ENCODE measurements at regions not wholly inside any gene's neighbourhood (a gene's known extent, or its start where the extent isn't known, plus 50 kb on each side); places are given as distances from the start of the nearest gene placed in this dataset.

- Mint-ChIP-seq H3K9me3 (no peaks in the 10 kb centered on the region), H3K4me1 (no peaks in the 10 kb centered on the region), H3K27me3 (no peaks in the 10 kb centered on the region)
Measured at GRCh38 chr16:59060207-59060606, 326.1 kb upstream of the GOT2 start.

DNA sequence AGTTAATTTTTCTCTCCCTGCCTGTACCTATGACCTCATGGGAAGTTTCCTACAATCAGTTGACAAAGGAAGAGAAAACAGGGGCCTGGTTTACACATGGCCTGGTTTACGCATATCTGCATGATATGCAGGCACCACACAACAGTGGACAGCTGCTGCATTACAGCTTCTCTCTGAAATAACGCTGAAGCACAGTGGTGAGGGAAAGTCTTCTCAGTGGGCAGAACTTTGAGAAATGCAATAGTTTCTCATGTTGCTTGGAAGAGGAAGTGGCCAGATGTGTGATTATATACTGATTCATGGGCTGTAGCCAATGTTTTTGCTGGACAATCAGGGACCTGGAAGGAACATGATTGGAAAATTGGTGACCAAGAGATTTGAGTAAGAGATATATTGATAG, 324.1 kb upstream of the GOT2 start:
- no peaks in the 10 kb centered on the region for H3K27me3 Mint-ChIP-seq
- H3K9me3 Mint-ChIP-seq: no peaks in the 10 kb centered on the region
- intact Hi-C loops (cut with micrococcal nuclease): no loop called here
- no peaks in the 10 kb centered on the region for H3K4me1 Mint-ChIP-seq
- H3K4me3 Mint-ChIP-seq: no peak overlapping the region
- no peaks in the 10 kb centered on the region for H3K36me3 Mint-ChIP-seq (ENCODE audit: low read depth)
- no peak for DNase-seq
- H3K27ac Mint-ChIP-seq: no peak overlapping the region

More at GRCh38 chr16:59060207-59060606, 326.1 kb upstream of the GOT2 start:
- no peaks in the 10 kb centered on the region for H3K36me3 Mint-ChIP-seq (ENCODE audit: low read depth)
- no peak overlapping the region for H3K27ac Mint-ChIP-seq
- no peak overlapping the region for H3K4me3 Mint-ChIP-seq
- no peak for DNase-seq
- intact Hi-C loops (cut with micrococcal nuclease): no loop called here

GRCh38 chr16:59053911-59054310, 319.8 kb upstream of the GOT2 start:
- intact Hi-C loops (cut with micrococcal nuclease): no loop called here

GRCh38 chr16:59052231-59052630, 318.1 kb upstream of the GOT2 start:
- no peak for DNase-seq
- no peaks in the 10 kb centered on the region for H3K27me3 Mint-ChIP-seq
- H3K36me3 Mint-ChIP-seq (ENCODE audit: low read depth): no peaks in the 10 kb centered on the region
- intact Hi-C loops (cut with micrococcal nuclease): no loop called here
- H3K9me3 Mint-ChIP-seq: no peaks in the 10 kb centered on the region
- H3K4me3 Mint-ChIP-seq: no peak overlapping the region
- no peaks in the 10 kb centered on the region for H3K4me1 Mint-ChIP-seq
- no peak overlapping the region for H3K27ac Mint-ChIP-seq

More at GRCh38 chr16:59053911-59054310, 319.8 kb upstream of the GOT2 start:
- no peak for DNase-seq
- Mint-ChIP-seq H3K4me1 (no peaks in the 10 kb centered on the region), H3K27ac (no peak overlapping the region), H3K4me3 (no peak overlapping the region), H3K36me3 (ENCODE audit: low read depth) (no peaks in the 10 kb centered on the region), H3K27me3 (no peaks in the 10 kb centered on the region), H3K9me3 (no peaks in the 10 kb centered on the region)

- no peaks in the 10 kb centered on the region for H3K36me3 Mint-ChIP-seq (ENCODE audit: low read depth)
- H3K27ac Mint-ChIP-seq: no peak overlapping the region
- no peaks in the 10 kb centered on the region for H3K9me3 Mint-ChIP-seq
- intact Hi-C loops (cut with micrococcal nuclease): no loop called here
- no peaks in the 10 kb centered on the region for H3K4me1 Mint-ChIP-seq
- no peak for DNase-seq
- no peak overlapping the region for H3K4me3 Mint-ChIP-seq
- H3K27me3 Mint-ChIP-seq: no peaks in the 10 kb centered on the region
Measured at GRCh38 chr16:59048876-59049275, 314.8 kb upstream of the GOT2 start.

DNA sequence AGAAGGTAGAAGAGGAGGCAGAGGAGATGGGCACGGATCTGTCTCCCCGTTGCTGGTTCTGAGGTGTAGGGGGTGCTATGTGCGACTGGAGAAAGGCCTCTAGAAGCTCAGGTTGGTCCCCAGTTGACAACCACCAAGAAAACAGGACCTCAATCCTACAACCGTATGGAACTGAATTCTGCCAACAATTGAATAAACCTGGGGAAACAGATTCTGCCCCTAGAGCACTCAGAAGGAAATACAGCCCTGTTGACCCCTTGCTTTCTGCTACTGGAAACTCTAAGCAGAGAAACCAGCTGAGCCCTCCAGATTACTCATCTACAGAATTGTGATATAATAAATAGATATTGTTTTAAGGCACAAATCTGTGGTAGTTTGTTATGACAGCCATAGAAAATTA, 313.0 kb upstream of the GOT2 start:
- Mint-ChIP-seq H3K27me3 (no peaks in the 10 kb centered on the region), H3K4me1 (no peaks in the 10 kb centered on the region), H3K4me3 (no peak overlapping the region), H3K36me3 (ENCODE audit: low read depth) (no peaks in the 10 kb centered on the region), H3K27ac (no peak overlapping the region), H3K9me3 (no peaks in the 10 kb centered on the region)
- intact Hi-C loops (cut with micrococcal nuclease): no loop called here
- no peak for DNase-seq

GRCh38 chr16:59046335-59046734, 312.2 kb upstream of the GOT2 start:
- Mint-ChIP-seq H3K27me3 (no peaks in the 10 kb centered on the region), H3K36me3 (ENCODE audit: low read depth) (no peaks in the 10 kb centered on the region), H3K4me1 (no peaks in the 10 kb centered on the region), H3K9me3 (no peaks in the 10 kb centered on the region), H3K27ac (no peak overlapping the region), H3K4me3 (no peak overlapping the region)
- DNase-seq: no peak
- intact Hi-C loops (cut with micrococcal nuclease): no loop called here

GRCh38 chr16:59045501-59045900, 311.4 kb upstream of the GOT2 start:
- DNase-seq: no peak
- Mint-ChIP-seq H3K27ac (no peak overlapping the region), H3K36me3 (ENCODE audit: low read depth) (no peaks in the 10 kb centered on the region), H3K4me1 (no peaks in the 10 kb centered on the region), H3K27me3 (no peaks in the 10 kb centered on the region), H3K4me3 (no peak overlapping the region), H3K9me3 (no peaks in the 10 kb centered on the region)
- intact Hi-C loops (cut with micrococcal nuclease): no loop called here

DNA sequence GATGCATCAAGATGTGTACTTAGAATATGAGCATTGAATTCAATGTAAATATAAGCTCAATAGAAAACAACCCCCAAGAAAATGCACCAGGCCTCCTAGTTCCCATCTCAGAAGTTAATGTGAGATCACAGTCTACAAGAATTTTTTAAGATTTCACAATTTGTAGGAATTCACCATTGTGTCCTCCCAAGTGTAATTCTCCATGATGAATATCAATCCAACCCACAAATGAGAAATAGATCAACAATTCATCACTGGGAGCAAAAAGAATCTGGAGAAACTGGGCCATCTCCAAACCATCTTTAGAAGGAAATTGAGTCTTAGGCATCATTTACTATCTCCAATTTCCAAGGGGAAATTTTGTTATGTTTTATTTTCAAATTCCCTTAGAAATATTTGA, 310.5 kb upstream of the GOT2 start:
- H3K36me3 Mint-ChIP-seq (ENCODE audit: low read depth): no peaks in the 10 kb centered on the region
- H3K4me3 Mint-ChIP-seq: no peak overlapping the region
- intact Hi-C loops (cut with micrococcal nuclease): no loop called here
- H3K27ac Mint-ChIP-seq: no peak overlapping the region
- no peaks in the 10 kb centered on the region for H3K4me1 Mint-ChIP-seq
- H3K9me3 Mint-ChIP-seq: no peaks in the 10 kb centered on the region
- no peaks in the 10 kb centered on the region for H3K27me3 Mint-ChIP-seq
- DNase-seq: no peak

- no peak overlapping the region for H3K27ac Mint-ChIP-seq
- H3K36me3 Mint-ChIP-seq (ENCODE audit: low read depth): no peaks in the 10 kb centered on the region
- no peaks in the 10 kb centered on the region for H3K9me3 Mint-ChIP-seq
- intact Hi-C loops (cut with micrococcal nuclease): no loop called here
- no peaks in the 10 kb centered on the region for H3K4me1 Mint-ChIP-seq
- no peak for DNase-seq
- no peak overlapping the region for H3K4me3 Mint-ChIP-seq
- no peaks in the 10 kb centered on the region for H3K27me3 Mint-ChIP-seq
Measured at GRCh38 chr16:59042301-59042700, 308.2 kb upstream of the GOT2 start.

DNA sequence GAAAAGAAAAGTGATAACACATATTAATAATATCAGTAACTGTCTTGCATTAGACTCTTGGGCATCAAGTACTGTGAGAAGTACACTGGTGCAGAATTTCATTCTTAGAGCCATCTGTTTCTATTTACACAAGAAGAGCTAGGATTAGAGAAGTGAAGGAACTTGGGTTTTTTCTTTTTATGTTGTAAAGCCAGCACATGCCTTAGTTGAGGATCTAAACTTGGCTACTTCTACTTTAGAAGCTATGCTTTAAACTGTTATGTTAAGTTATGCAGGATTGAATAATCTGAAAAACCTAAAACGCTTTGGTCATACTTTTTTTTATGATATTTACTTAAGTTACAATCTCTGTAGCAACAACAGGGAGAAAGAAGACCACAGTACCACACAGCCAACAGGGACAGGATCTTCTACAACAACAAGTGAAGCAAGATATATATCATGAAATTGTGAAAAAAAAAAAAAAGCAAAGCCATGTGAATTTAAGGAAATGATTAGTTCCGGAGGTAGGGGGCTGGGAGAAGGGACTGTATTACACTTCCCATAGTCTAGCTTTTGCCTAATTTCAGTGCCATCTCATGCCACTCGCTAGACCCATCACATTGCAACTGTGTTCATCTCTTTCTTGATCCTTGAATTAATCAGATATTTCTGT, 305.1 kb upstream of the GOT2 start:
- no peak overlapping the region for H3K4me3 Mint-ChIP-seq
- no peak overlapping the region for H3K27ac Mint-ChIP-seq
- no peaks in the 10 kb centered on the region for H3K27me3 Mint-ChIP-seq
- no peaks in the 10 kb centered on the region for H3K4me1 Mint-ChIP-seq
- H3K9me3 Mint-ChIP-seq: no peaks in the 10 kb centered on the region
- H3K36me3 Mint-ChIP-seq (ENCODE audit: low read depth): no peaks in the 10 kb centered on the region
- no peak for DNase-seq
- intact Hi-C loops (cut with micrococcal nuclease): no loop called here

DNA sequence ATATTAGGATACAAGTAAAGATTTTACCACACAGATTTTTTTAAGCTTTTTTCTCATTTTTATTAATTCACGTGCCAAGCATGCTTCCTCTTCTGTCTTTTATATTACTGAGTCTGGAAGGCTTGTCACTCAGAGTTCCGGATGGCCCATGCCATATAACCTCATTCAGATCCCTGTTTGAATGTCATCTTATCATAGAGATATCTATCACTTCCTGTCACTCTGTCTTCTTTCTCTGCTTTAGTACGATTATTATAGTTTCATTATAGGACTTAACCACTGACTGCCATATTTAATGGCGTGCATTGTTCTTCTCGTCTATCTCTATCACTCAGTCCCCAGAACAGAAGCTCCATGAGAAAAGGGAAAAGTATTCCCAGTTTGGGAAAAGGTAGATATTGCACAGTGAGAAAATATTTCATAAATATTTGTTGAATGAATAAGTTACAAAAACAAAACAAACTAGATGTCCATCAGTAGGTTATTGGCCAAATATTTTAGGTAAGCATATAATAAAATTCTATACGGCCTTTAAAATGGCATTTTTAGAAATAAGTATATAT, 296.9 kb upstream of the GOT2 start:
- Mint-ChIP-seq H3K36me3 (ENCODE audit: low read depth) (no peaks in the 10 kb centered on the region), H3K9me3 (peaks cover 3% of the 10 kb centered on the region), H3K4me1 (no peaks in the 10 kb centered on the region), H3K27me3 (no peaks in the 10 kb centered on the region), H3K27ac (no peak overlapping the region), H3K4me3 (no peak overlapping the region)
- DNase-seq: no peak
- intact Hi-C loops (cut with micrococcal nuclease): no loop called here

GRCh38 chr16:59021751-59022150, 287.6 kb upstream of the GOT2 start:
- H3K27ac Mint-ChIP-seq: no peak overlapping the region
- intact Hi-C loops (cut with micrococcal nuclease): no loop called here

GRCh38 chr16:59013930-59014329, 279.8 kb upstream of the GOT2 start:
- intact Hi-C loops (cut with micrococcal nuclease): no loop called here
- no peak for DNase-seq
- Mint-ChIP-seq H3K4me1 (no peaks in the 10 kb centered on the region), H3K4me3 (no peak overlapping the region), H3K27me3 (no peaks in the 10 kb centered on the region), H3K36me3 (ENCODE audit: low read depth) (no peaks in the 10 kb centered on the region), H3K9me3 (no peaks in the 10 kb centered on the region), H3K27ac (no peak overlapping the region)

More at GRCh38 chr16:59021751-59022150, 287.6 kb upstream of the GOT2 start:
- no peaks in the 10 kb centered on the region for H3K27me3 Mint-ChIP-seq
- H3K9me3 Mint-ChIP-seq: no peaks in the 10 kb centered on the region
- no peak for DNase-seq
- no peak overlapping the region for H3K4me3 Mint-ChIP-seq
- H3K36me3 Mint-ChIP-seq (ENCODE audit: low read depth): no peaks in the 10 kb centered on the region
- no peaks in the 10 kb centered on the region for H3K4me1 Mint-ChIP-seq

DNA sequence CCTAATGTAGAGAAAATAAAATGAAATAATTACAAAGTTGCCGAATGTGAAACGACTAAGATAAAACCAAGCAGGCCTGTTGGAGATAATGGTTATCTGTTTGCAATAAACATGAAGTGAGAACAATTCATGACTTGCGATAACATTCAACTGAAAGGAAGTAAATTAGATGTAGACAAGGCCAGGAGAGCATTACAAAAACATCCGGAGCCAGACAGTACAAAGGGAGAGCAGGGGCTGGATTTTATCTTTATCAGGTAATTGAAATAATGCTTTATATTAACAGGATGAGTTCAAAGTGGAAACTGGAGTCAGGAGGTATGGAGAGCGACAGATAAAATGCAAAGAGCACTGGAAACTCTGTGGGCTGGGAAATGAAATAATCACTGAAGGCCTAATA, 265.6 kb upstream of the GOT2 start:
- no peaks in the 10 kb centered on the region for H3K9me3 Mint-ChIP-seq

More for the DNA sequence above, 265.6 kb upstream of the GOT2 start:
- H3K27ac Mint-ChIP-seq: no peak overlapping the region
- H3K27me3 Mint-ChIP-seq: no peaks in the 10 kb centered on the region
- no peaks in the 10 kb centered on the region for H3K4me1 Mint-ChIP-seq
- H3K36me3 Mint-ChIP-seq (ENCODE audit: low read depth): no peaks in the 10 kb centered on the region
- intact Hi-C loops (cut with micrococcal nuclease): no loop called here
- H3K4me3 Mint-ChIP-seq: no peak overlapping the region
- no peak for DNase-seq
